DMS153 treated with DMSO at 0.1 percent for 48 hours (cell line): ENCODE measurements at regions not wholly inside any gene's neighbourhood (a gene's known extent, or its start where the extent isn't known, plus 50 kb on each side); places are given as distances from the start of the nearest gene placed in this dataset.
"Not testable (repeated sequence)": the region's sequence is repeated elsewhere in the genome, so short reads cannot be mapped to it uniquely, and the experiment has no call there.

ENCODE experiments used
- DNase-seq: peaks from one replicate; lab custom pipeline; 2025; ENCODE audit not compliant: unreplicated experiment; lab: John Stamatoyannopoulos, UW

DNA sequence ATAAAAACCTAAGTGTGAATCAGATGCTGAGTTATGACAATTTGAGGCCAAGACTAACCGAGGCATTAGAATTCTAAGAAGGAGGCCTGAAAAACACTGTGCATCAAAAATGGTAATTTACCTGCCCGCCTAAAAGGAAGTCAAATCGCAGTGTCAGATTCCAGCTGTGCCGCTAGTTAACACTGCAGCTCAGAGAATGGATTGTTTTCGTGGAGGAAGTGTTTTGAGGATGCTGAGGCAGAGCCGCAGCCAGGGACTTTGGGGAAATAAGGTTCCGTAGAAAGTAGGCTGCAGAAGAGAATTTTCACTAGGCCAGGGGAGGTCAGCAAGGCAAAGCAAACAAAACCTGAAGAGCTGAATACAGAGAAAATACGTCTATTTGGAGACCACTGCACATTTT is 226.4 kb upstream of the ISL1 start:
- no peak for DNase-seq

GRCh38 chr5:51159164-51159563 is 224.1 kb upstream of the ISL1 start:
- no peak for DNase-seq

GRCh38 chr5:51159606-51160005 is 223.6 kb upstream of the ISL1 start:
- no peak for DNase-seq

- DNase-seq = no peak
These were observed 221.0 kb upstream of the ISL1 start for GRCh38 chr5:51162245-51162644.

DNA sequence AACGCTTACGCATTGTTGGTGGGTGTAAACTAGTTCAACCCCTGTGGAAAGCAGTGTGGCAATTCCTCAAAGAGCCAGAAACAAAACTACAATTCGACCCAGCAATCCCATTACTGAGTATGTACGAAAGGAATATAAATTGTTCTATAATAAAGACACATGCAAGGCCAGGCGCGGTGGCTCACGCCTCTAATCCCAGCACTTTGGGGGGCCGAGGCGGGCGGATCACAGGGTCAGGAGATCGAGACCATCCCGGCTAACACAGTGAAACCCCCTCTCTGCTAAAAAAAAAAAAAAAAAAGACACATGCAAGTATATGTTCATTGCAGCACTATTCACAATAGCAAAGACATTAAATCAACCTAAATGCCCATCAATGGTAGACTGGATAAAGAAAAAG is 217.6 kb upstream of the ISL1 start:
- DNase-seq = not testable (repeated sequence)

- DNase-seq = no peak
These were observed 210.2 kb upstream of the ISL1 start for GRCh38 chr5:51172903-51173626.

- DNase-seq = no peak
These were observed 201.9 kb upstream of the ISL1 start for GRCh38 chr5:51181208-51181894.

DNA sequence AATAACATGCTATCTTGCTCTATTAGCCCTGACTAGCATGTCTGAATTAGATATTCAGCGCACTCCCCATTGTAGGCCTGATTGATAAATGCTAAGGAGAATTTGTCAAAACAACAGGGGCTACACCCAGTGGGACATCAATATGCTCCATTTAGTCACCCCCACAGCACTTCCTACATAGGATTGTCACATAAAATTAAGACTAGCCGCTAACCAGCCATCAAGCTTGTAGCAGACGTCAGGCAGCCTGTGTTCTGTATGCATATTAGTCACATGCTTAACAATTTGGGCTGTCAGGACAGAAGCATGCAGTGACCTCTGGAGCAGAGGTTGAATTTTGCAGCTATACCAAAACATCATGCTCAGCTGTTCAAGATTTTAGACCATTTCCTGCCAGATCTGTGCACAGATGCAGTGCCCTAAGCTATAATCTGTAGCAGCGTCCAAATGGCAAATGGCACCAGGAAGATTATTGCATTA is 197.4 kb upstream of the ISL1 start:
- no peak for DNase-seq

DNA sequence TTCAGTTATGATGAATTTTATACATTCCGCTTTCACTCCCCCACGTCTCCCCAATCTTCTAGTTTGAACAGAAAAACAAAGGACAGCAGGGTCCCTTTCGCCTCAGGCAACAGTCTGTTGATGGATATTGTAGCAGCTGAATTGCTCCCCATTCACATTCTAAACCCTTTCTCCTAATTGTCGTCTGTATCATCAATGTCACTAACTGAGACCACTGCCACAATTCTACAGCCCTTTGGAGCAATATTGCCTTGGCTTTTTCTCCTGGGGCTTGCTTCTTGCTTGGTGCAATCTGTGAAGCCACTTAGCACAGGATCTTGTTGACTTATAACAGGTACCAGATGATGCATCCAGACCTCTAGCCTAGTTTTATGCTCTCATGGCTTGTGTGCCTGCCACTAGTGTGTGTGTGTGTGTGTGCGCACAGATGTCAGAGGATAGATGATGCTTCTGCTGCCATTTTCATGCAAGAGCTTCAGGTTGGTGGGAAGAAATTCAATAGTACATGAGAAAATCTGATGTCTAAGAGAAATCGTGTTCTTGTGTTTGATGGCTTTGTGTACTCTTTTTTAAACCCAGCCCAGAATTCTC is 195.2 kb upstream of the ISL1 start:
- DNase-seq = no peak

DNA sequence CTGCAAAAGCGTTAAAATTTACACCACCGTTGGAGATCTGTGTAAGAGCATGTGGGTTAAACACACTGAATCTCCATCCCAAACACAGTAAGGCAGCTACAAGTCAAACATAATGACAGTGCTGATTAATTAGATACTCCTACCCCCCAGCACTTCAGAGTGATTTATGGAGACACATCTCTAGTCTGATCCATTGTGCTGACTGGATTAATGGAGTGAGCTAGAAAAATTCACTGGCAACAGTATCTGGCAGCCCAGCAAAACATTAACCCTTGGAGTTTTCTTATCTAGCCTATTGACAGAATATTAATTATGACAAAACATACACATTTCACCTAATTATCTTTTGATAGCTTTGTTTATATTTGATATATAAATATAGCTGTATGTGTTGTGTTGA is 188.6 kb upstream of the ISL1 start:
- DNase-seq = no peak

DNA sequence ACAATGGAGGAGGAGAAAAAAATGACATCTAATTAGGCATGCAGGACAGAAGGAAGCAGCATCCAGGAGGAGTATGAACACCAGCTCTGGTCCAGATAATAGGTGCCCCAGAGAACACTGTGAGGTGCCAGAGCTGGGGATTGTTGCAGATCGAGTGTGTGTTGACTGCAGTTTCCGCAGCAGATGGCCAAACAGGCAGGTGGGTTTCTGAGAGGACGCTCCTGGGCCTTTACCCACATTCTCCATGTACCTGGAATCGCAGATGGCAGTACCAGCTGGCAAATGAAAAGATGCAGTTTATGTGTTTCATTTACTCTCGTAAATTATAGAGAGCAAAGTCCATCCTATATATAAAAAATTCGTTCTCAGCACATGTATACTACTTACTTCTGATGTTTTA is 182.2 kb upstream of the ISL1 start:
- DNase-seq = no peak

DNA sequence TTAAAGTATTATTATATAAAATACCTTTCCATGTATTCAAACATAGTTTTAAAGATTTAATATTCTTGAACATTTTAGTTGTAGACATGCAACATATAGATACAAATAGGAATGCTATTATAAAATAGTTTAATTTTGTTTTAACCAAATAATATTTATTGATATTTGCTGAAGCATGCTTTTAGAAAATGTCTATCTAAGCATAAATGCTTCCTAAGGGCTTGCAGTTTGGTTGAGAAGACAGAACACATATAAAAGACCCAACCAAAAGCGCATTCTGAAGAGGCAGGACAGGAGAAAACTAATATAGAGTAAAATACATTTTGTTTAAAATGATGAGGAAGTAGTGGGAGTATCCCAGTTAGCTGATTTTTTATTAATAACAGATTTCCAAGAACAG is 181.5 kb upstream of the ISL1 start:
- no peak for DNase-seq

- DNase-seq = no peak
These were observed 181.1 kb upstream of the ISL1 start for GRCh38 chr5:51202161-51202560.

DNA sequence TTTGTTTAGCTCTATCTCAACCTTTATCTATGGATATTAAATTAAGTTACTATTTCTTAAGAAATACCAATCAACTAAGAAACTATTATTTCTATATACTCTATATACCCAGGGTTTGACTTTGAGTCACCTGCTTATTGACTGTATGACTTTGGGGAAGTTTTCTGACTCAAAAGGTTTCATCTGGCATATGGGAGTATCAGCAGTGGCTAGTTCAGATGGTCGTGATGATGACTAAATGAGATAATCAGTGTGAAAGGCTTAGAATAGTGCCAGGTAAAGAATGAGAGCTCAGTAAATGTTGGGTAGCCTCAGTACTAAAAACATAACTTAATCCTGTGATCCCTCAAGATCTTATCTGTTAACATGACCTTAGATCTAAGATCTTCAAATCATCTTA is 179.7 kb upstream of the ISL1 start:
- no peak for DNase-seq

GRCh38 chr5:51208296-51208695 is 175.0 kb upstream of the ISL1 start:
- DNase-seq = no peak

DNA sequence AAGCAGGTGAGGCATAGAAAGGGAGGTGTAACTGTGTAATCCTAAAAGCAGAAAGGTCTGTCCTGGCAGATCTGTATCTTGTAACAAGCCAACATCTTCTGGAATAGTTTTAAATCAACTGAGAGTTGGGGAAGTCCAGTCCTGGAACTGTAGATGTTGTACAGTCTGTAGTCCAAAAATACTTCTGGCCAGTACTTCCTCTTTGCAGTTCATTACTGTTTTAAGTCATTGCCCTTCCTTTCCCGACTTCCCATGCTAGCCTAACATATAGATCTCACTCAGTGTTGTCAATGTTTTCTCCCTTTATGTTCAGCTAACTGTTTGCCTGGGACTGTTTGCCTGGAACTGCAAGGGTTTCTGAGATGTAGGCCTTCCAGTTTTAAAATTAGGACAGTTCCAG is 168.5 kb upstream of the ISL1 start:
- DNase-seq = no peak

- DNase-seq = peak; percentile 73
These were observed 157.2 kb upstream of the ISL1 start for GRCh38 chr5:51225789-51226742.

- no peak for DNase-seq
These were observed 155.2 kb upstream of the ISL1 start for GRCh38 chr5:51227963-51228470.

DNA sequence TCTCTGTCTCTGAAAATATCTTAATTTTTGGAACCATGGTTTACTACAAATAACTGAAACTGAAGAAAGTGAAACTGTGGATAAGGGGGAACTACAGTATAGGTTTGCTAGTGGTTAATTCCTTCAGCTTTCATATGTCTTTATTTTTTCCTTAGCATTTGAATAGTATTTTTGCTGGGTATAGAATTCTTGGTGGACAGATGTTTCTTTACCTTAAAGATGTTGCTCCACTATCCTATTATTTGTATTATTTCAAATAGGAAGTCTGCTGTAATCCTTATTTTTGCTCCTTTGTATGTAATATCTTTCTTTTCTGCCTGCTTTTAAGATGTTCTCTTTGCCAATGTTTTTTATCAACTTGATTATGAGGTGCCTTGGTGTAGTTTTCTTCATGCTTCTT is 152.9 kb upstream of the ISL1 start:
- DNase-seq = no peak

- no peak for DNase-seq
These were observed 140.8 kb upstream of the ISL1 start for GRCh38 chr5:51242456-51242855.

- DNase-seq = not testable (repeated sequence)
These were observed 132.3 kb upstream of the ISL1 start for GRCh38 chr5:51250957-51251356.
